MM.1S (cell line): ENCODE measurements at regions not wholly inside any gene's neighbourhood (a gene's known extent, or its start where the extent isn't known, plus 50 kb on each side); places are given as distances from the start of the nearest gene placed in this dataset.
"Not testable (repeated sequence)": the region's sequence is repeated elsewhere in the genome, so short reads cannot be mapped to it uniquely, and the experiment has no call there.

Experiments used
- DNase-seq: peaks from one replicate; pipeline ENCODE4 v3.0.0-alpha.2; 2015
- H2AFZ ChIP-seq: fragments of 300-600 bp; sonication (generic); 2 replicates; pipeline ENCODE4 v1.6.0; 2016; ENCODE audit warnings: antibody characterized with exemption, low read length
- H3F3A ChIP-seq: fragments of 300-600 bp; sonication (generic); 2 replicates; pipeline ENCODE4 v1.6.1; 2016; ENCODE audit warnings: mild to moderate bottlenecking, antibody characterized with exemption, low read length, moderate library complexity, mixed read lengths; ENCODE audit not compliant: insufficient read depth
- H3K27ac ChIP-seq: fragments of 300-600 bp; sonication (generic); 2 replicates; pipeline ENCODE4 v1.5.1; 2016; ENCODE audit warnings: mild to moderate bottlenecking, low read length
- H3K27me3 ChIP-seq: fragments of 300-600 bp; sonication (generic); replicated peaks from 2 replicates; pipeline ENCODE4 v1.6.0; 2016; ENCODE audit warnings: low read length; ENCODE audit not compliant: insufficient read depth
- H3K36me3 ChIP-seq: fragments of 300-600 bp; sonication (generic); replicated peaks from 2 replicates; pipeline ENCODE4 v1.6.1; 2016; ENCODE audit warnings: mild to moderate bottlenecking, low read length, mixed read lengths; ENCODE audit not compliant: insufficient read depth
- H3K4me1 ChIP-seq: fragments of 300-600 bp; sonication (generic); 2 replicates; pipeline ENCODE4 v1.6.1; 2016; ENCODE audit warnings: low read length, mixed read lengths
- H3K4me2 ChIP-seq: fragments of 300-600 bp; sonication (generic); 2 replicates; pipeline ENCODE4 v1.6.0; 2016; ENCODE audit warnings: low read depth, low read length
- H3K4me3 ChIP-seq: fragments of 300-600 bp; sonication (generic); 2 replicates; pipeline ENCODE4 v1.5.1; 2016; ENCODE audit warnings: low read length, mixed read lengths
- H3K79me2 ChIP-seq: fragments of 300-600 bp; sonication (generic); 2 replicates; pipeline ENCODE4 v1.6.1; 2016; ENCODE audit warnings: mixed run types, low read length, mixed read lengths
- H3K9ac ChIP-seq: fragments of 300-600 bp; sonication (generic); 2 replicates; pipeline ENCODE4 v1.6.1; 2016; ENCODE audit warnings: low read length, mixed read lengths
- H3K9me2 ChIP-seq: fragments of 300-600 bp; sonication (generic); replicated peaks from 2 replicates; pipeline ENCODE4 v1.6.1; 2016; ENCODE audit warnings: mild to moderate bottlenecking, low read length, mixed read lengths; ENCODE audit not compliant: insufficient read depth
- H3K9me3 ChIP-seq: fragments of 300-600 bp; sonication (generic); replicated peaks from 2 replicates; pipeline ENCODE4 v1.6.1; 2016; ENCODE audit warnings: mild to moderate bottlenecking, low read length, mixed read lengths; ENCODE audit not compliant: insufficient read depth
- H4K20me1 ChIP-seq: fragments of 300-600 bp; sonication (generic); 2 replicates; pipeline ENCODE4 v1.6.1; 2016; ENCODE audit warnings: mild to moderate bottlenecking, low read length, moderate library complexity, mixed read lengths; ENCODE audit not compliant: insufficient read depth

DNA sequence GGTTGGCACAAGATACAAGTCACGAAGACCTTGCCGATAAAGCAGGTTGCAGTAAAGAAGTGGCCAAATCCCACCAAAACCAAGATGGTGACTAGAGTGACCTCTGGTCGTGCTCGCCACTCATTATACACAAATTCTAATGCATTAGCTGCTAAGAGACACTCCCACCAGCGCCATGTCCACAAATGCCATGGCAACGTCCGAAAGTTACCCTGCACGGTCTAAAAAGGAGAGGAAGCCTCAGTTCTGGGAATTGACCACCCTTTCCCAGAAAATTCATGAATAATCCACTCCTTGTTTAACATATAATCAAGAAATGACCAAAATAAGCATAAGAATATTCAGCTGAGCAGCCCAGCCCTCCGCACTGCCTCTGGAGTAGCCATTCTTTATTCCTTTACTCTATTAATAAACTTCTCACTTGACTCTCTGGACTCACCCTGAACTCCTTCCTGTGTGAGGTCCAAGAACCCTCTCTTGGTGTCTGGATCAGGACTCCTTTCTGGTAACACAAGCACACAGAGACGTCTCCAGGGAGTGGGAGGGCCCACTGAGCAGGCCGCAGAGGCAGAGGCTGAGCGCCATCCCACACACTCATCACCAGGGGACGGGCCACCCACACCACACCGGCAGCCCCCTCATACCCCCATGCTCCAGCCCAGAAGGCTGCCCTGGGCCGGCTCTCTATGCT is 5431.8 kb upstream of the TPTE start:
- not testable (repeated sequence) for H3F3A ChIP-seq, H3K27me3 ChIP-seq, H3K27ac ChIP-seq, H3K9ac ChIP-seq, H3K4me1 ChIP-seq, H3K9me3 ChIP-seq, DNase-seq, H4K20me1 ChIP-seq, H3K4me2 ChIP-seq, H3K9me2 ChIP-seq, H3K36me3 ChIP-seq, H3K4me3 ChIP-seq, H2AFZ ChIP-seq, H3K79me2 ChIP-seq

DNA sequence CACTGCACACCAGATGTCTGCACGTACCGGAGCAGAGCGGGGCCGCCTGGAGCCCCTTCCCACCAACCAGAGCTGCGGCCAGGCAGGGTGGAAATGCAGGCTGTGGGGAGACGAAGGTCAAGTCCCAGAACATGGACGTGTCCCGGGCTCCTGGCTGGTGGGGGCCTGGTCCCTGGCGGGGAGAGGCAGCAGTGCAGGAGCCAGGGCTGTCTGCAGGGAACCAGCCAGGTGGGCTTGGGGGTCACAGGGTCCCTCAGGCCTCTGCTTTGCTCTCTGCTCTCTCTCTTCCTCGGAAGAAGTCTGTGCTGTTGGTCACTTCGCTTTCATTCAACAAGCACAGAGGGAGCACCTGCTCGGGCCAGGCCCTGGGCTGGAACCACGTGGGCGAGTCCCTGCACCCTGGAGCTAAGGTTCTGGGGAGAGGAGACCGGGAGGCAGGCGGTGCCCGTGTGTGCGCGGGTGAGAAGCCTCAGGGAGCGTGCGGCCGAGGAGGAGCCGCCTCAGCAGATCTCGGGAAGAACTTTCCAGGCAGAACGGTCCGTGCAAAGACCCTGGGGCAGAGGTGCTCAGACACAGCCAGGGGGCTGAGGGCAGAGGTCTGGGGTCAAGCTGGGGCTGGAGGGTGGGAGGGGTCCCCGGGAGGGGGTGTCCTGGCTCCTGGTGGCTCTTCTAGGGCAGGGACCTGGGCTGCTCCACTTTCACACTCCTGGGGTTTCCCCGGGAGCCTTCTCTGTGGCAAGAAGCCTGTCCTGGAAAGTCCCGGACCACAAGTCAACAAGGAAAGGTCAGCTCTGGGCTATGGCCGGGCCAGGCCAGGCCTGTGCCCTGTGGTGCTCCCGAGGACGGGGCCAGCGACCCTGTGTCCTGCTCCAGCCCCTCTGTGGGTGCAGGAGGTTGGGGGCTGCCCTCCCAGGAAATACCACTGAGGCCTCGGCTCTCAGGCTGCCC is 5431.0 kb upstream of the TPTE start:
- peak; percentile 5 for DNase-seq
- H3K36me3 ChIP-seq, H2AFZ ChIP-seq, H3K9me3 ChIP-seq, H3K4me1 ChIP-seq, H3F3A ChIP-seq, H3K4me3 ChIP-seq, H3K4me2 ChIP-seq, H3K27ac ChIP-seq, H3K27me3 ChIP-seq, H3K79me2 ChIP-seq, H3K9me2 ChIP-seq, H3K9ac ChIP-seq, H4K20me1 ChIP-seq: not testable (repeated sequence)

DNA sequence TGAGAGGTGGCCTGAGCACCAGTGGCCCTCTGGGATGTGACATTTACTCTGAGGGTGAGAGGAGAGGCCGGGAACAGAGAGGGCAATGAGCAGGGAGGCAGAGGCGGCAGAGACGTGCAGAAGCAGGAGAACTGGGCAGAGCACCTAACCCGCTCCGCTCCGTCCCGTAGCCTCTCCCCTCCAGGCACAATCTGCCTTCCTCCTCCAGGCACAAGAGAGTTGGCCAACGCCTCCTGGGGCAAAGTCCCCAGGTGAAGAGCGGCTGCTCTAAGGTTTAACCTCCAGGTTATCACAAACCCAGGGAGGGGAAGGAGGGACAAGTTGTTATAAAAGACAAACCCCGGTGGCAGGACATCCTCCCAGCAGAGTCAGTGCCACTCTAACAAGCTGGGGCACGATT is 5430.1 kb upstream of the TPTE start:
- H3K9me3 ChIP-seq, DNase-seq, H3K9ac ChIP-seq, H3K4me3 ChIP-seq, H3F3A ChIP-seq, H4K20me1 ChIP-seq, H3K36me3 ChIP-seq, H2AFZ ChIP-seq, H3K79me2 ChIP-seq, H3K4me2 ChIP-seq, H3K27me3 ChIP-seq, H3K4me1 ChIP-seq, H3K27ac ChIP-seq, H3K9me2 ChIP-seq: not testable (repeated sequence)

DNA sequence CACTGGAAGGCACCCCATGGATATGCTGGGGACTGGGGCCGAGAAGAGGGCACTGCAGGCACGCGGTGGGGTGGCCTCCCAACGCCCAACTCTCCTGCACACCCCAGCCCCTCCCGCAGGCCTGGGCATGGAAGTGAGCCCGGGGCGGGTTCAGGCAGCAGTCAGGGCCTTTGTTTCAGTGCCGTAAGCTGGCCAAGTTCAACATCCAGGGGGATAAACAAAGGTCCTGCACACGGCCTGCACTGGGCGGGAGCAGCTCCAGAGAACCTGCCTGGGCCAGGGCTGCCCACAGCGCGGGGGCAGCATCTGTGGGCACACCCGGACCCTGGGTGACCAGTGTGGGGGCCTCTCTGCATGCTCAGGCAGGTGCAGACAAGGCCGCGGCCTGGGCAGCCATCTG is 5425.8 kb upstream of the TPTE start:
- H3K4me2 ChIP-seq, H3K9ac ChIP-seq, DNase-seq, H3K36me3 ChIP-seq, H3K9me2 ChIP-seq, H2AFZ ChIP-seq, H3K9me3 ChIP-seq, H3K4me1 ChIP-seq, H3K27ac ChIP-seq, H3F3A ChIP-seq, H4K20me1 ChIP-seq, H3K27me3 ChIP-seq, H3K79me2 ChIP-seq, H3K4me3 ChIP-seq: not testable (repeated sequence)

DNA sequence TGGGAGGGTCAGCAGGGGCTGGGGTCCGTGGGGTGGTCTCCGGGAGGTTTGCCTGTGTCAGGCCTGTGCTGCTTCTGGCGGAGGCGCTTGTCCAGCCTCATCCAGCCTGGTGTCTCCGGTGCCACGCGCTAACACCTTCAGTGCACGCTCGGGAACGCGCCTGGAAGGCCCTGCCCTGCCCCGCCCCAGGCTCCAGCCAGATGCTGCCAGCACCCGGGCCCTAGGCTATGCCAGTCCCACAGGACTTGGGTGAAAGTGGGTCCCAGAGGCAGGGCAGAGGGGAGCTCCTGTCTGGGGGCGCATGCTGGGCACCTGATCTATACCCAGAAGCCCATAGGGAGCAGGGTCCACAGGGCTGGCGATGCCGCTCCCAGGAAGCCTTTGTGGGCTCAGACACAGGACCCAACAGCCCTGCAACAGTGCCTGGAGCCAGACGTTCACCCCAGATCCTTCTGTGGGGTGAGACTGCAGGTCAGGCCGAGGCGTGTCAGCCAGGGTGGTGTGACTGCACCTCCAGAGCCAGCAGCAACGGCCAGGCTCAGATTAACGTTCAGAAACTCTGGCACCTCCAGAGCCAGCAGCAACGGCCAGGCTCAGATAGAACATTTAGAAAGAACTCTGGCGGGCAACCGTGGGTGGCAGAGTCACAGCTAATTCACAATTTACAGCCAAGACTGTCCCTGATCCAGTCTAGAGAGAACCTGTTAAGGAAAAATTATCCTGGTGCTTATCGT is 5423.2 kb upstream of the TPTE start:
- not testable (repeated sequence) for H3K27ac ChIP-seq, H3F3A ChIP-seq, H3K9ac ChIP-seq, H3K4me1 ChIP-seq, H3K27me3 ChIP-seq, H3K36me3 ChIP-seq, H3K4me3 ChIP-seq, H3K9me2 ChIP-seq, H3K9me3 ChIP-seq, H3K79me2 ChIP-seq, H3K4me2 ChIP-seq, H4K20me1 ChIP-seq, DNase-seq, H2AFZ ChIP-seq

- not testable (repeated sequence) for H3K27ac ChIP-seq, H3K36me3 ChIP-seq, DNase-seq, H3K9me2 ChIP-seq, H3K4me3 ChIP-seq, H3F3A ChIP-seq, H3K4me2 ChIP-seq, H3K27me3 ChIP-seq, H3K79me2 ChIP-seq, H4K20me1 ChIP-seq, H3K9me3 ChIP-seq, H3K4me1 ChIP-seq, H3K9ac ChIP-seq, H2AFZ ChIP-seq
Observed at GRCh38 chr21:5100604-5101174, 5420.7 kb upstream of the TPTE start.

DNA sequence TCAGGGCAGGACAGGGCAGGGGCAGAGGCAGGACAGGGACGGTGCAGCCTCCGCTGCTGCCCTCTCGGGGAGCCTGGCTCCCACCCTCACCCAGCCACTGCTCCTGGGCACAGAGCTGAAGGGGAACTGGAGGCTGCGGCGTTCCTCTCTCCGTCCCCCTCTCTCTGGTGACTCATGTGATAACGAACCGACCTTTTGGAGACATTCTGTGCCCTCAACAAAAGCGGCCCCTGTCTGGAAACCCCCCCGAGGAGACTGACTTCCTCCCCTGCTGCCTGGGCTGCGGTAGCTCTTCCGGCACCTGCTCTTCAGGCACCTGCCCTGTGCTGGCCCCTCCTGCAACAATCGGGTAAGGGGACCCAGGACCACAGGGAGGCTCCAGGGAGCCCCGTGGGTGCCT is 5419.6 kb upstream of the TPTE start:
- H3F3A ChIP-seq, H4K20me1 ChIP-seq, H3K9me3 ChIP-seq, H3K79me2 ChIP-seq, H3K27me3 ChIP-seq, H3K9me2 ChIP-seq, H2AFZ ChIP-seq, H3K36me3 ChIP-seq, H3K4me1 ChIP-seq: not testable (repeated sequence)
- H3K9ac ChIP-seq = peak overlapping the region; percentile 42; the same call in 1 of the 2 replicates
- peak overlapping the region; percentile 43; the same call in 1 of the 2 replicates for H3K27ac ChIP-seq
- peak; percentile 84 for DNase-seq
- H3K4me2 ChIP-seq = peak overlapping the region; percentile 43; the same call in 1 of the 2 replicates
- peak overlapping the region; percentile 22; the same call in 1 of the 2 replicates for H3K4me3 ChIP-seq
